ENCODE measurements at regions not wholly inside any gene's neighbourhood (a gene's known extent, or its start where the extent isn't known, plus 50 kb on each side); places are given as distances from the start of the nearest gene placed in this dataset.
"Not testable (repeated sequence)": the region's sequence is repeated elsewhere in the genome, so short reads cannot be mapped to it uniquely, and the experiment has no call there.

GRCh38 chr11:67886672-67887071 lies 117.2 kb downstream of the UNC93B1 start:
- not testable (repeated sequence) for H3K4me3 ChIP-seq; DNase-seq (ENCODE audit: low spot score); H3K9me3 ChIP-seq; ATAC-seq (ENCODE audit: insufficient number of reproducible peaks, low FRiP score, low read depth); H3K27ac ChIP-seq; H3K4me1 ChIP-seq (ENCODE audit: control insufficient read depth in 1 of 2, low read depth in 2 of 2); H3K27me3 ChIP-seq (replicated peaks; ENCODE audit: insufficient read depth); H3K36me3 ChIP-seq

GRCh38 chr11:67886207-67886606 lies 117.7 kb downstream of the UNC93B1 start:
- H3K4me3 ChIP-seq; H3K36me3 ChIP-seq; H3K27ac ChIP-seq; H3K4me1 ChIP-seq (ENCODE audit: control insufficient read depth in 1 of 2, low read depth in 2 of 2); H3K27me3 ChIP-seq (replicated peaks; ENCODE audit: insufficient read depth); ATAC-seq (ENCODE audit: insufficient number of reproducible peaks, low FRiP score, low read depth); DNase-seq (ENCODE audit: low spot score); H3K9me3 ChIP-seq: not testable (repeated sequence)

GRCh38 chr11:67885574-67885973 lies 118.3 kb downstream of the UNC93B1 start:
- not testable (repeated sequence) for H3K4me3 ChIP-seq; H3K4me1 ChIP-seq (ENCODE audit: control insufficient read depth in 1 of 2, low read depth in 2 of 2); H3K9me3 ChIP-seq; DNase-seq (ENCODE audit: low spot score); H3K27ac ChIP-seq; ATAC-seq (ENCODE audit: insufficient number of reproducible peaks, low FRiP score, low read depth); H3K36me3 ChIP-seq; H3K27me3 ChIP-seq (replicated peaks; ENCODE audit: insufficient read depth)

GRCh38 chr11:67884761-67885558 lies 118.9 kb downstream of the UNC93B1 start:
- ATAC-seq (ENCODE audit: insufficient number of reproducible peaks, low FRiP score, low read depth); DNase-seq (ENCODE audit: low spot score); H3K36me3 ChIP-seq; H3K4me3 ChIP-seq; H3K4me1 ChIP-seq (ENCODE audit: control insufficient read depth in 1 of 2, low read depth in 2 of 2); H3K27me3 ChIP-seq (replicated peaks; ENCODE audit: insufficient read depth); H3K27ac ChIP-seq; H3K9me3 ChIP-seq: not testable (repeated sequence)

- ATAC-seq (ENCODE audit: insufficient number of reproducible peaks, low FRiP score, low read depth); DNase-seq (ENCODE audit: low spot score); H3K27ac ChIP-seq; H3K4me1 ChIP-seq (ENCODE audit: control insufficient read depth in 1 of 2, low read depth in 2 of 2); H3K27me3 ChIP-seq (replicated peaks; ENCODE audit: insufficient read depth); H3K4me3 ChIP-seq; H3K9me3 ChIP-seq; H3K36me3 ChIP-seq: not testable (repeated sequence)
Observed at GRCh38 chr11:67884073-67884757, 119.7 kb downstream of the UNC93B1 start.

GRCh38 chr11:67882304-67882703 lies 121.6 kb downstream of the UNC93B1 start:
- H3K4me3 ChIP-seq; H3K27ac ChIP-seq; H3K27me3 ChIP-seq (replicated peaks; ENCODE audit: insufficient read depth); DNase-seq (ENCODE audit: low spot score); ATAC-seq (ENCODE audit: insufficient number of reproducible peaks, low FRiP score, low read depth); H3K36me3 ChIP-seq; H3K9me3 ChIP-seq; H3K4me1 ChIP-seq (ENCODE audit: control insufficient read depth in 1 of 2, low read depth in 2 of 2): not testable (repeated sequence)

- H3K4me1 ChIP-seq (ENCODE audit: control insufficient read depth in 1 of 2, low read depth in 2 of 2); ATAC-seq (ENCODE audit: insufficient number of reproducible peaks, low FRiP score, low read depth); DNase-seq (ENCODE audit: low spot score); H3K4me3 ChIP-seq; H3K36me3 ChIP-seq; H3K9me3 ChIP-seq; H3K27ac ChIP-seq; H3K27me3 ChIP-seq (replicated peaks; ENCODE audit: insufficient read depth): not testable (repeated sequence)
Observed at GRCh38 chr11:67881836-67882235, 122.1 kb downstream of the UNC93B1 start.

- H3K27me3 ChIP-seq (replicated peaks; ENCODE audit: insufficient read depth); ATAC-seq (ENCODE audit: insufficient number of reproducible peaks, low FRiP score, low read depth); DNase-seq (ENCODE audit: low spot score); H3K36me3 ChIP-seq; H3K27ac ChIP-seq; H3K9me3 ChIP-seq; H3K4me3 ChIP-seq; H3K4me1 ChIP-seq (ENCODE audit: control insufficient read depth in 1 of 2, low read depth in 2 of 2): not testable (repeated sequence)
Observed at GRCh38 chr11:67880594-67881196, 123.2 kb downstream of the UNC93B1 start.

- not testable (repeated sequence) for ATAC-seq (ENCODE audit: insufficient number of reproducible peaks, low FRiP score, low read depth); H3K36me3 ChIP-seq; H3K9me3 ChIP-seq; H3K4me3 ChIP-seq; DNase-seq (ENCODE audit: low spot score); H3K27me3 ChIP-seq (replicated peaks; ENCODE audit: insufficient read depth); H3K4me1 ChIP-seq (ENCODE audit: control insufficient read depth in 1 of 2, low read depth in 2 of 2); H3K27ac ChIP-seq
Observed at GRCh38 chr11:67878666-67879065, 125.2 kb downstream of the UNC93B1 start.

- not testable (repeated sequence) for DNase-seq (ENCODE audit: low spot score); H3K4me3 ChIP-seq; ATAC-seq (ENCODE audit: insufficient number of reproducible peaks, low FRiP score, low read depth); H3K27me3 ChIP-seq (replicated peaks; ENCODE audit: insufficient read depth); H3K4me1 ChIP-seq (ENCODE audit: control insufficient read depth in 1 of 2, low read depth in 2 of 2); H3K36me3 ChIP-seq; H3K27ac ChIP-seq; H3K9me3 ChIP-seq
Observed at GRCh38 chr11:67877316-67877715, 126.6 kb downstream of the UNC93B1 start.

GRCh38 chr11:67873223-67873622 lies 130.7 kb downstream of the UNC93B1 start:
- H3K36me3 ChIP-seq; H3K4me1 ChIP-seq (ENCODE audit: control insufficient read depth in 1 of 2, low read depth in 2 of 2); H3K27ac ChIP-seq; H3K9me3 ChIP-seq; H3K4me3 ChIP-seq; ATAC-seq (ENCODE audit: insufficient number of reproducible peaks, low FRiP score, low read depth); H3K27me3 ChIP-seq (replicated peaks; ENCODE audit: insufficient read depth); DNase-seq (ENCODE audit: low spot score): not testable (repeated sequence)

- not testable (repeated sequence) for DNase-seq (ENCODE audit: low spot score); ATAC-seq (ENCODE audit: insufficient number of reproducible peaks, low FRiP score, low read depth); H3K9me3 ChIP-seq
Observed at GRCh38 chr11:67871168-67871567, 132.7 kb downstream of the UNC93B1 start.

More at GRCh38 chr11:67871168-67871567, 132.7 kb downstream of the UNC93B1 start:
- not testable (repeated sequence) for H3K4me3 ChIP-seq; H3K27ac ChIP-seq; H3K36me3 ChIP-seq; H3K4me1 ChIP-seq (ENCODE audit: control insufficient read depth in 1 of 2, low read depth in 2 of 2); H3K27me3 ChIP-seq (replicated peaks; ENCODE audit: insufficient read depth)

Measured in thoracic aorta (tissue), 2 donors.